ENCODE measurements at regions not wholly inside any gene's neighbourhood (a gene's known extent, or its start where the extent isn't known, plus 50 kb on each side); places are given as distances from the start of the nearest gene placed in this dataset.

DNA sequence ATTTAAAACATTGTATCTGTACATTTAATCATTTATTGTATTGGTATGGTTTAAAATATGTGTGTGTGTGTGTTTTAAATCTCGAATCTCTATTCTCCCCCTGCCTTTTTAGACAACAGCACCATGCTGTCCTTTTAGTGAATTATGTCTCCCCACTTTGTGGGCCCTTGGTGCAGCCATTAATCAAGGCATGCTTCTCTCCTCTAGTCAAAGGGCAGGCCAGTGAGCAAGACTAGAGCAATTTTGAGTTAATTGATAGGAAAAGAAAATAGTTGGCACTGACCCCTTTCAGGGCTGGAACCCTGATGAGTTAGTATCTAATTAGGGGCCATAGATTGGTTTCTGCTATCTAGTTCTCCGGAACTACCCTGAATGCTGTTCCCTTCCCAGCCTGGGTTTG lies 111.0 kb downstream of the MAIP1 start:
- TF ChIP-seq POLR2AphosphoS5 (IDR thresholded peaks at IDR 0.05) (no peak), CTCF (IDR thresholded peaks at IDR 0.05) (no peak)
